Smooth muscle cell (in vitro differentiated cells): ENCODE measurements at regions not wholly inside any gene's neighbourhood (a gene's known extent, or its start where the extent isn't known, plus 50 kb on each side); places are given as distances from the start of the nearest gene placed in this dataset.
A peak's percentile ranks its signal among the peaks of the same experiment; 100 is the strongest.

Experiments used
- DNase-seq: peaks from one replicate; lab custom pipeline; 2025; ENCODE audit not compliant: unreplicated experiment; lab: John Stamatoyannopoulos, UW
- H2AFZ ChIP-seq: fragments of 200-600 bp; sonication (generic); 2 replicates; pipeline ENCODE4 v1.6.0; 2016; ENCODE audit warnings: antibody characterized with exemption, low read depth, mild to moderate bottlenecking
- H3F3A ChIP-seq: fragments of 200-600 bp; sonication (generic); 2 replicates; pipeline ENCODE4 v1.6.0; 2017; ENCODE audit warnings: antibody characterized with exemption, low read depth
- H3K27ac ChIP-seq: fragments of 200-600 bp; sonication (generic); 2 replicates; pipeline ENCODE4 v1.5.1; 2016; ENCODE audit warnings: low read depth, mild to moderate bottlenecking
- H3K27me3 ChIP-seq: fragments of 200-600 bp; sonication (generic); 2 replicates; pipeline ENCODE4 v1.6.1; 2016; ENCODE audit warnings: low read depth, mild to moderate bottlenecking
- H3K36me3 ChIP-seq: fragments of 200-600 bp; sonication (generic); 2 replicates; pipeline ENCODE4 v1.5.1; 2016; ENCODE audit warnings: low read depth
- H3K4me1 ChIP-seq: fragments of 200-600 bp; sonication (generic); 2 replicates; pipeline ENCODE4 v1.5.1; 2016; ENCODE audit warnings: low read depth
- H3K4me2 ChIP-seq: fragments of 200-600 bp; sonication (generic); 2 replicates; pipeline ENCODE4 v1.6.0; 2016; ENCODE audit warnings: mild to moderate bottlenecking
- H3K4me3 ChIP-seq: fragments of 200-600 bp; sonication (generic); 2 replicates; pipeline ENCODE4 v1.5.1; 2016; ENCODE audit warnings: mild to moderate bottlenecking
- H3K79me2 ChIP-seq: fragments of 200-600 bp; sonication (generic); 2 replicates; pipeline ENCODE4 v1.6.0; 2016; ENCODE audit warnings: low read depth, mild to moderate bottlenecking
- H3K9ac ChIP-seq: fragments of 200-600 bp; sonication (generic); 2 replicates; pipeline ENCODE4 v1.6.0; 2016; ENCODE audit warnings: low read depth
- H3K9me3 ChIP-seq: fragments of 200-600 bp; sonication (generic); replicated peaks from 2 replicates; pipeline ENCODE4 v1.5.1; 2016; ENCODE audit warnings: low read depth
- H4K20me1 ChIP-seq: fragments of 200-600 bp; sonication (generic); 2 replicates; pipeline ENCODE4 v1.6.0; 2016; ENCODE audit warnings: low read depth
- CTCF ChIP-seq: fragments of 200-600 bp; sonication (generic); IDR thresholded peaks from 2 replicates; pipeline ENCODE4 v1.5.1; 2017; ENCODE audit warnings: borderline replicate concordance, mild to moderate bottlenecking, antibody characterized with exemption; ENCODE audit not compliant: insufficient read depth, poor library complexity, severe bottlenecking
- WGBS: methylation state at CpG from one replicate; pipeline ENCODE4 v1.1.7; 2016; ENCODE audit warnings: low lambda C conversion rate; 5-methylcytosine and 5-hydroxymethylcytosine counted together

DNA sequence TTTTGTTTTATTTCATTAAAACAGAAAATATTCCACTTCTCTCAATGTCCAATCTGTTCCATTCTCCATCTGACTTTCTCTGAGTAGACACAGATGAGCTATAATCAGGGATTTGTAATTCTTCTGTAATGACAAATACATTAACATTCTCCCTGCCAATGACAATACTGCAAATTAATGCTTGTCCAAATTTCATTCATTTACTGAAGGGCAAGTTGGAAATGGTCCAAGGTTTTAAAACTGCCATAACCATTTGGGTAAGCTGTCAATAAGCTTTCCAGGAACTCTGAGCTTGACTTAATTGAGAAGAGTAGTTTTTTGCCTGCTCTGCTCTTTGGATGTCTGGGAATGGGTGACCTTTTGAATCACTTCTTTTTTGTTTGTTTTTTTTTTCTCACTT, 253.5 kb downstream of the DMRTA1 start:
- H3F3A ChIP-seq = no peaks in the 10 kb centered on the region
- no peaks in the 10 kb centered on the region for H3K36me3 ChIP-seq
- H3K27me3 ChIP-seq = no peaks in the 10 kb centered on the region
- no peaks in the 10 kb centered on the region for H3K4me1 ChIP-seq
- H3K27ac ChIP-seq = no peak overlapping the region
- no peaks in the 10 kb centered on the region for H3K79me2 ChIP-seq
- no peaks in the 10 kb centered on the region for H4K20me1 ChIP-seq
- TF ChIP-seq CTCF = no peak
- no peaks in the 10 kb centered on the region for H3K9me3 ChIP-seq
- no peak overlapping the region for H2AFZ ChIP-seq
- DNase-seq = no peak
- no peak overlapping the region for H3K4me2 ChIP-seq
- no peak overlapping the region for H3K4me3 ChIP-seq
- no peak overlapping the region for H3K9ac ChIP-seq

- Histone ChIP-seq H3K4me1 (no peaks in the 10 kb centered on the region), H4K20me1 (no peaks in the 10 kb centered on the region), H3K4me3 (no peak overlapping the region), H3K27ac (no peak overlapping the region), H3K4me2 (no peak overlapping the region), H3F3A (no peaks in the 10 kb centered on the region), H3K36me3 (no peaks in the 10 kb centered on the region), H3K9me3 (no peaks in the 10 kb centered on the region), H3K27me3 (no peaks in the 10 kb centered on the region), H2AFZ (no peak overlapping the region), H3K79me2 (no peaks in the 10 kb centered on the region), H3K9ac (no peak overlapping the region)
- peak; percentile 50 for TF ChIP-seq CTCF
- 51% methylated on average over 1 of the region's 1 CpG for WGBS
- no peak for DNase-seq
Observed at GRCh38 chr9:22718653-22719052, 272.0 kb downstream of the DMRTA1 start.

DNA sequence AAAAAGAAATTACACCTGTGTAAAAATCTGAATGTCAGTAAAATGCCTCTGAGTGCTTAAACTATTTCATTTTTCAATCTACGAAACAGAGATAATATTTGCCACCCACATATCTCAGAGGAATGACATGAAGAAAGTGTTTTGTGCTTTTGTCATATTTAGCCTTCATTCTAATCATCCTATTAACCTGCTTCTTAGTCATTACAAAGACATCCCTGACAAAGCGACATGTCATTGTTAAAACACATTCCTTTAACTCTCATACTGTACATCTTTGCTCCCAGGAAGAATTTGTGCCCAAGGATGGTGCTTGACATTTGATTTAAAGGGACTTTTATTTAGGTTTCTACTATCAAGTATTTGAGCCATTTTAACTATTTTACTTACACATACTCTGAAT, 275.9 kb downstream of the DMRTA1 start:
- TF ChIP-seq CTCF = no peak
- no peaks in the 10 kb centered on the region for H3K36me3 ChIP-seq
- no peaks in the 10 kb centered on the region for H3K27me3 ChIP-seq
- H3K9me3 ChIP-seq = no peaks in the 10 kb centered on the region
- H4K20me1 ChIP-seq = no peaks in the 10 kb centered on the region
- no peak overlapping the region for H2AFZ ChIP-seq
- no peak overlapping the region for H3K4me3 ChIP-seq
- no peaks in the 10 kb centered on the region for H3F3A ChIP-seq
- no peaks in the 10 kb centered on the region for H3K4me1 ChIP-seq
- H3K4me2 ChIP-seq = no peak overlapping the region
- DNase-seq = no peak
- 61% methylated on average over 2 of the region's 2 CpGs for WGBS
- H3K79me2 ChIP-seq = no peaks in the 10 kb centered on the region
- peak overlapping the region; percentile 20 for H3K27ac ChIP-seq
- no peak overlapping the region for H3K9ac ChIP-seq

DNA sequence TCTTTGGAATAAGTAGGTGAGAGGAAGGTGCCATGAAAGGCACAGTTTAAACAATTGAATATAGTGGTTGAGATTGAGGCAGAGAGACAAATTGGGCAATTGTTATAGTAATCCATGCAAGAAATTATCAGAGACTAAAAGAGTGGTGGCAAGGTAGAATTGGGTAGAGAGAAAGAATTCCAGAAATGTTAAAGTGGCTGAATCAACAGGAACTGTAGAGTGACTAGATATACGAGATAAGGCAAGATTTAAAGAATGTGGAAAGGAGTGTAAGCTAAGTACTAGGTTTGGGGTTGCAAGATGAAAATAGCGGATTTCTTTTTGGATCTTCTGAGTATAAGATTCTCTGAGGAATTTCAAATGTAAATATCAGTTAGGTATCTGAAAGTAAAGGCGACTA, 285.2 kb downstream of the DMRTA1 start:
- Histone ChIP-seq H3K4me1 (no peaks in the 10 kb centered on the region), H2AFZ (no peak overlapping the region), H3K9ac (no peak overlapping the region), H3K4me3 (no peak overlapping the region), H3K36me3 (no peaks in the 10 kb centered on the region), H3K79me2 (no peaks in the 10 kb centered on the region), H3K4me2 (no peak overlapping the region), H3F3A (no peaks in the 10 kb centered on the region), H3K27me3 (no peaks in the 10 kb centered on the region), H4K20me1 (peaks cover 3% of the 10 kb centered on the region), H3K9me3 (no peaks in the 10 kb centered on the region), H3K27ac (no peak overlapping the region)
- WGBS = 84% methylated on average over 3 of the region's 3 CpGs
- no peak for DNase-seq
- no peak for TF ChIP-seq CTCF
